ENCODE measurements at regions not wholly inside any gene's neighbourhood (a gene's known extent, or its start where the extent isn't known, plus 50 kb on each side); places are given as distances from the start of the nearest gene placed in this dataset.

DNA sequence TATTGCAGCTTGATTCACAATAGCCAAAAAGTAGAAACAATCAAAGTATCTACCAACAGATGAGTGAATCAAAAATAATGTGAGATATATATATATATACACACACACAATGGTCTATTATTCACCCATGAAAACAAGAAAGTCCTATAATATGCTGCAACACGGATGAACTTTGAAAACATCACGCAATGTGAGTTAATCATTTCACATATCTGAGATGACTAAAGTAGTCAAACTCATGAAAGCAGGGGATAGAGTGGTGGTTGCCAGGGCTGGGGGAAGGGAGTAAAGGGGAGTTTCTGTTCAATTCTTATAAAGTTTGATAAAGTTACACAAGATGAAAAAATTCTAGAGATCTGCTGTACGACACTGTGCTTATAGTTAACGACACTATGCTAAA lies 1234.8 kb downstream of the MRPL39 start:
- no peaks in the 10 kb centered on the region for H3K9me3 ChIP-seq
- intact Hi-C loops (cut with DNase I) = no loop called here
- no peak overlapping the region for H3K4me3 ChIP-seq
- H3K36me3 ChIP-seq = no peaks in the 10 kb centered on the region
- H3K27me3 ChIP-seq = no peaks in the 10 kb centered on the region
- DNase-seq (no peak), ATAC-seq (peak in 1 of 4 donors; percentile 10)
- TF ChIP-seq POLR2A (IDR thresholded peaks at IDR 0.05) = no peak
- TF ChIP-seq, protein P1, sequence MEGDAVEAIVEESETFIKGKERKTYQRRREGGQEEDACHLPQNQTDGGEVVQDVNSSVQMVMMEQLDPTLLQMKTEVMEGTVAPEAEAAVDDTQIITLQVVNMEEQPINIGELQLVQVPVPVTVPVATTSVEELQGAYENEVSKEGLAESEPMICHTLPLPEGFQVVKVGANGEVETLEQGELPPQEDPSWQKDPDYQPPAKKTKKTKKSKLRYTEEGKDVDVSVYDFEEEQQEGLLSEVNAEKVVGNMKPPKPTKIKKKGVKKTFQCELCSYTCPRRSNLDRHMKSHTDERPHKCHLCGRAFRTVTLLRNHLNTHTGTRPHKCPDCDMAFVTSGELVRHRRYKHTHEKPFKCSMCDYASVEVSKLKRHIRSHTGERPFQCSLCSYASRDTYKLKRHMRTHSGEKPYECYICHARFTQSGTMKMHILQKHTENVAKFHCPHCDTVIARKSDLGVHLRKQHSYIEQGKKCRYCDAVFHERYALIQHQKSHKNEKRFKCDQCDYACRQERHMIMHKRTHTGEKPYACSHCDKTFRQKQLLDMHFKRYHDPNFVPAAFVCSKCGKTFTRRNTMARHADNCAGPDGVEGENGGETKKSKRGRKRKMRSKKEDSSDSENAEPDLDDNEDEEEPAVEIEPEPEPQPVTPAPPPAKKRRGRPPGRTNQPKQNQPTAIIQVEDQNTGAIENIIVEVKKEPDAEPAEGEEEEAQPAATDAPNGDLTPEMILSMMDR (IDR thresholded peaks at IDR 0.05) = no peak
- WGBS (ENCODE audit: insufficient coverage, low coverage, low lambda C conversion rate, missing lambda C conversion rate) = 56% methylated on average over 4 of the region's 4 CpGs
- H3K4me1 ChIP-seq = no peaks in the 10 kb centered on the region
- H3K27ac ChIP-seq = no peak overlapping the region

GRCh38 chr21:24369746-24370145 lies 1237.5 kb downstream of the MRPL39 start:
- Histone ChIP-seq H3K27me3 (no peaks in the 10 kb centered on the region), H3K36me3 (no peaks in the 10 kb centered on the region), H3K27ac (no peak overlapping the region), H3K4me3 (no peak overlapping the region), H3K9me3 (peaks cover 0 to 3% (median 0%) of the 10 kb centered on the region in 4 donors), H3K4me1 (no peaks in the 10 kb centered on the region)
- WGBS (ENCODE audit: insufficient coverage, low coverage, low lambda C conversion rate, missing lambda C conversion rate) = 20% methylated on average over 1 of the region's 1 CpG
- no peak for TF ChIP-seq POLR2A (IDR thresholded peaks at IDR 0.05)
- TF ChIP-seq, protein P1 (IDR thresholded peaks at IDR 0.05) = no peak
- no peak for DNase-seq
- intact Hi-C loops (cut with DNase I) = no loop called here
- no peak for ATAC-seq

- intact Hi-C loops (cut with DNase I) = no loop called here
- H3K9me3 ChIP-seq = peaks cover 0 to 3% (median 0%) of the 10 kb centered on the region in 4 donors
- ATAC-seq (no peak), DNase-seq (no peak)
- TF ChIP-seq, protein P1 (IDR thresholded peaks at IDR 0.05) = no peak
- no peak for TF ChIP-seq POLR2A (IDR thresholded peaks at IDR 0.05)
- H3K4me3 ChIP-seq = no peak overlapping the region
- H3K4me1 ChIP-seq = no peaks in the 10 kb centered on the region
- 71% methylated on average over 2 of the region's 2 CpGs for WGBS (ENCODE audit: insufficient coverage, low coverage, low lambda C conversion rate, missing lambda C conversion rate)
- H3K27ac ChIP-seq = no peak overlapping the region
- H3K36me3 ChIP-seq = no peaks in the 10 kb centered on the region
- no peaks in the 10 kb centered on the region for H3K27me3 ChIP-seq
These were observed 1238.0 kb downstream of the MRPL39 start for GRCh38 chr21:24369278-24369677.

DNA sequence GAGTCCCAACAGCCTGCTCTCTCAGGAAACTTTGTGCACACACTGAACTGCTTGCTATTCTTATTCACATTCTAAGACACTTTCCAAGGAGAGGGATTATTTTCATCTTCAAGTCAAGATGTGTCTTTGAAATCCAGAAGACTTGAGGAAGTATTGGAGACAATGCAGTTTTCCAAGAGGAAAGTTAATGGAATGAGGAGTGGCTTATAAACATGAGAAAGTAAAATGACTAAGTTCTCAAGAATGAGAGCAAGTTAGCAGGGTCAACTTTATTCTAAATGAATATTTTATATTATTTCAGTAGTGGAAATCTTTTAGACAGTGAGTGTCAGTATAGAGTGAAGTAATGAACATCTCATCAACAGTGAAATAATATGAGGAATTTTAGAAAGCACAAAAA lies 1239.3 kb downstream of the MRPL39 start:
- H3K27ac ChIP-seq = no peak overlapping the region
- no peaks in the 10 kb centered on the region for H3K36me3 ChIP-seq
- H3K9me3 ChIP-seq = peaks cover 0 to 3% (median 0%) of the 10 kb centered on the region in 4 donors
- no peak overlapping the region for H3K4me3 ChIP-seq
- no peak for DNase-seq
- ATAC-seq = no peak
- H3K4me1 ChIP-seq = no peaks in the 10 kb centered on the region
- TF ChIP-seq POLR2A (IDR thresholded peaks at IDR 0.05) = no peak
- TF ChIP-seq, protein P1 (IDR thresholded peaks at IDR 0.05) = no peak
- H3K27me3 ChIP-seq = no peaks in the 10 kb centered on the region
- intact Hi-C loops (cut with DNase I) = no loop called here

DNA sequence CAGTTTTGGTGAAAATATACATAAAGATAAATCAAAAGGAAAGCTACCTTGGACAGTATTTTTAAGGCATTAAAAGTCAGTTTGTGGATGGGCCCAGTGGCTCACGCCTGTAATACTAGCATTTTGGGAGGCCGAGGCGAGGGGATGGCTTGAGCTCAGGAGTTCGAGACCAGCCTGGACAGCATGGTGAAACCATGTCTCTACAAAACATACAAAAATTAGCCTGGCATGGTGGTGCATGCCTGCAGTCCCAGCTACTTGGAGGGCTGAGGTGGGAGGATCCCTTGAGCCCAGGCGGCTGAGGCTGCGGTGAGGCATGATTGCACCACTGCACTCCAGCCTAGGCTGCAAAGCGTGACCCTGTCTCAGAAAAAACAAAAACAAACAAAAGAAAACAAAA lies 1253.8 kb downstream of the MRPL39 start:
- 63% methylated on average over 3 of the region's 7 CpGs for WGBS (ENCODE audit: insufficient coverage, low coverage, low lambda C conversion rate, missing lambda C conversion rate)
- Histone ChIP-seq H3K27ac (no peak overlapping the region), H3K9me3 (no peaks in the 10 kb centered on the region), H3K4me1 (no peaks in the 10 kb centered on the region), H3K4me3 (no peak overlapping the region), H3K27me3 (no peaks in the 10 kb centered on the region), H3K36me3 (no peaks in the 10 kb centered on the region)
- DNase-seq = no peak
- intact Hi-C loops (cut with DNase I) = no loop called here
- no peak for TF ChIP-seq POLR2A (IDR thresholded peaks at IDR 0.05)
- TF ChIP-seq, protein P1 (IDR thresholded peaks at IDR 0.05) = no peak
- ATAC-seq = no peak
